Transverse colon (tissue), 4 donors: ENCODE measurements at regions not wholly inside any gene's neighbourhood (a gene's known extent, or its start where the extent isn't known, plus 50 kb on each side); places are given as distances from the start of the nearest gene placed in this dataset.

Source experiments
- DNase-seq: peaks from one replicate; pipeline ENCODE4 v3.0.0-alpha.2; 2019
- H3K27ac ChIP-seq, 4 donors: fragments of 200-600 bp; sonication (generic); 2 replicates each; pipeline ENCODE4 v1.5.1; 2016 to 2018; ENCODE audit warnings: inconsistent platforms in 4 of 4
- H3K27me3 ChIP-seq: fragments of 200-600 bp; sonication (generic); 2 replicates; pipeline ENCODE4 v1.5.1; 2017; ENCODE audit warnings: inconsistent platforms
- H3K36me3 ChIP-seq, 4 donors: fragments of 200-600 bp; sonication (generic); 2 replicates each; pipeline ENCODE4 v1.5.1; 2017 to 2019; ENCODE audit warnings: inconsistent platforms in 4 of 4
- H3K4me1 ChIP-seq, 4 donors: fragments of 200-600 bp; sonication (generic); 2 replicates each; pipeline ENCODE4 v1.5.1; 2017 to 2020; ENCODE audit warnings: inconsistent platforms in 4 of 4
- H3K4me3 ChIP-seq, 4 donors: fragments of 200-600 bp; sonication (generic); 1 replicate in 1 of 4; 2 replicates in 3 of 4; pipeline versions ENCODE4 v1.5.1 to v1.6.1; 2017 to 2019; ENCODE audit warnings: inconsistent platforms in 4 of 4
- H3K9me3 ChIP-seq, 2 donors: fragments of 200-600 bp; sonication (generic); 2 replicates each; pipeline ENCODE4 v1.5.1; 2017 to 2019; ENCODE audit warnings: inconsistent platforms in 2 of 2
- EP300 ChIP-seq: sonication (generic); formaldehyde crosslinking; IDR thresholded peaks from one replicate; pipeline ENCODE4 v1.6.1; 2017; ENCODE audit warnings: antibody characterized with exemption, low read depth
- POLR2A ChIP-seq: fragments of 450-650 bp; IDR thresholded peaks from one replicate; pipeline ENCODE4 v1.6.1; 2016; ENCODE audit warnings: antibody characterized with exemption, mild to moderate bottlenecking, moderate library complexity
- POLR2AphosphoS5 ChIP-seq, 3 donors: sonication (generic); formaldehyde crosslinking; IDR thresholded peaks; one replicate each; pipeline ENCODE4 v1.6.1; 2016; ENCODE audit warnings: antibody characterized with exemption in 3 of 3
- WGBS, 2 donors: methylation state at CpG; one replicate each; pipeline ENCODE4 v1.1.5; 2018; ENCODE audit warnings: low coverage in 1 of 2; 5-methylcytosine and 5-hydroxymethylcytosine counted together
- in situ Hi-C, 4 donors: fragments of 200-750 bp; cut with MboI; loops; one replicate each; pipeline versions ENCODE4 v1.15.0 to v1.15.1; 2017; ENCODE audit warnings: low sequenced_read_pairs in 3 of 4, low pct_ligation_motif_present in 1 of 4, low pct_unique_long_range_greater_than_20kb in 1 of 4
- intact Hi-C: fragments of 100-400 bp; cut with DNase I; formaldehyde crosslinking; loops from one replicate; pipeline ENCODE4 v1.15.1; 2023; ENCODE audit warnings: low total_unique reads
- TF ChIP-seq, protein P1 (sequence below), 5 experiments: fragments of 200-600 bp in 3 of 5; fragments of 450-650 bp in 2 of 5; sonication (generic) in 3 of 5; IDR thresholded peaks; 1 replicate in 2 of 5; 2 replicates in 3 of 5; pipeline ENCODE4 v1.5.1; 2016 to 2017; ENCODE audit warnings: antibody characterized with exemption in 5 of 5, inconsistent platforms in 3 of 5, mild to moderate bottlenecking in 2 of 5, moderate library complexity in 1 of 5

- Histone ChIP-seq H3K27ac (no peak overlapping the region), H3K4me1 (no peaks in the 10 kb centered on the region), H3K4me3 (no peak overlapping the region), H3K9me3 (no peaks in the 10 kb centered on the region), H3K36me3 (no peaks in the 10 kb centered on the region), H3K27me3 (no peaks in the 10 kb centered on the region)
- in situ Hi-C loops = no loop called here
- TF ChIP-seq POLR2A = no peak
- no peak for TF ChIP-seq EP300
- intact Hi-C loops = no loop called here
- 75 to 78% methylated on average over 1 of the region's 1 CpG for WGBS, 2 donors
- DNase-seq = no peak
Observed at GRCh38 chr5:103951776-103952175, 389.2 kb upstream of the NUDT12 start.

- no peak for DNase-seq
- Histone ChIP-seq H3K4me1 (no peaks in the 10 kb centered on the region), H3K9me3 (no peaks in the 10 kb centered on the region), H3K27ac (no peak overlapping the region), H3K27me3 (no peaks in the 10 kb centered on the region), H3K4me3 (no peak overlapping the region), H3K36me3 (no peaks in the 10 kb centered on the region)
- intact Hi-C loops = no loop called here
- in situ Hi-C loops = no loop called here
- TF ChIP-seq POLR2A = no peak
- no peak for TF ChIP-seq POLR2AphosphoS5 (IDR thresholded peaks at IDR 0.05)
- TF ChIP-seq EP300 = no peak
- TF ChIP-seq, protein P1, sequence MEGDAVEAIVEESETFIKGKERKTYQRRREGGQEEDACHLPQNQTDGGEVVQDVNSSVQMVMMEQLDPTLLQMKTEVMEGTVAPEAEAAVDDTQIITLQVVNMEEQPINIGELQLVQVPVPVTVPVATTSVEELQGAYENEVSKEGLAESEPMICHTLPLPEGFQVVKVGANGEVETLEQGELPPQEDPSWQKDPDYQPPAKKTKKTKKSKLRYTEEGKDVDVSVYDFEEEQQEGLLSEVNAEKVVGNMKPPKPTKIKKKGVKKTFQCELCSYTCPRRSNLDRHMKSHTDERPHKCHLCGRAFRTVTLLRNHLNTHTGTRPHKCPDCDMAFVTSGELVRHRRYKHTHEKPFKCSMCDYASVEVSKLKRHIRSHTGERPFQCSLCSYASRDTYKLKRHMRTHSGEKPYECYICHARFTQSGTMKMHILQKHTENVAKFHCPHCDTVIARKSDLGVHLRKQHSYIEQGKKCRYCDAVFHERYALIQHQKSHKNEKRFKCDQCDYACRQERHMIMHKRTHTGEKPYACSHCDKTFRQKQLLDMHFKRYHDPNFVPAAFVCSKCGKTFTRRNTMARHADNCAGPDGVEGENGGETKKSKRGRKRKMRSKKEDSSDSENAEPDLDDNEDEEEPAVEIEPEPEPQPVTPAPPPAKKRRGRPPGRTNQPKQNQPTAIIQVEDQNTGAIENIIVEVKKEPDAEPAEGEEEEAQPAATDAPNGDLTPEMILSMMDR (IDR thresholded peaks at IDR 0.05) = no peak
- 67 to 73% methylated on average over 7 of the region's 7 CpGs for WGBS, 2 donors
Observed at GRCh38 chr5:103943230-103943629, 380.6 kb upstream of the NUDT12 start.

- intact Hi-C loops (no loop called here), in situ Hi-C loops (no loop called here)
- Histone ChIP-seq H3K27ac (no peak overlapping the region), H3K4me1 (no peaks in the 10 kb centered on the region), H3K9me3 (no peaks in the 10 kb centered on the region), H3K4me3 (no peak overlapping the region), H3K36me3 (no peaks in the 10 kb centered on the region), H3K27me3 (no peaks in the 10 kb centered on the region)
- no peak for DNase-seq
- TF ChIP-seq POLR2A (no peak), EP300 (no peak), POLR2AphosphoS5 (IDR thresholded peaks at IDR 0.05) (no peak)
- TF ChIP-seq, protein P1 (IDR thresholded peaks at IDR 0.05) = no peak
- 62 to 66% methylated on average over 6 of the region's 6 CpGs for WGBS, 2 donors
Observed at GRCh38 chr5:103942587-103943186, 380.1 kb upstream of the NUDT12 start.

GRCh38 chr5:103941596-103941995 is 379.0 kb upstream of the NUDT12 start:
- intact Hi-C loops = no loop called here
- in situ Hi-C loops = no loop called here
- no peaks in the 10 kb centered on the region for H3K36me3 ChIP-seq
- TF ChIP-seq POLR2A (no peak), POLR2AphosphoS5 (IDR thresholded peaks at IDR 0.05) (no peak), EP300 (no peak)
- TF ChIP-seq, protein P1 (IDR thresholded peaks at IDR 0.05) = no peak
- H3K9me3 ChIP-seq = no peaks in the 10 kb centered on the region
- no peak for DNase-seq
- H3K27me3 ChIP-seq = no peaks in the 10 kb centered on the region
- no peak overlapping the region for H3K27ac ChIP-seq
- no peaks in the 10 kb centered on the region for H3K4me1 ChIP-seq
- no peak overlapping the region for H3K4me3 ChIP-seq
- 56 to 68% methylated on average over 4 of the region's 4 CpGs for WGBS, 2 donors

DNA sequence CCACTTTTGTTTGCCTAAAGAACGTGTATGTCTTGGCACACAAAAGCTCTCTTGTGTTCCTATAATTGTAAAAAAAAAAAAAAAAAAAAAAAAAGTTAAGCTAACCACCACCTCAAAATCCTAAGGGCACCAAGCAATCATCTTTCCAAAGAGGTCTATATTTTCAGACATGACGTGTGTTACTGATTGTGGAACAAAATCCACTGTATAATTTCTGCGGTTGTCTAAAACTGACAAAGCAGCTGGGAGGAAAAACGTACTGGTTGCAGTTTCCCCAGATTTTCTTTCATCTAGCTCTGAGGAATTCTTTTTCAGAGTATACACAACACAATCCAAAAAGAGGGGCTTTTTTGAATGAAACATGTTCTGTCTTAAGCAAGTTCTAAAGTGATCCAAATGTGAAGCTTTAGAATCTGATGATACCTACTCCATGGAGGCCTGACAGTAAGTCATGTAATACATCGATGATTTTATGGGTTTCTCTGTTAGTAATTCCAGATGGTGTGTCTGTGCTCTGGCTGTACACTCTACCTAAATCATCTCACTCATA is 375.6 kb upstream of the NUDT12 start:
- no peak for DNase-seq
- H3K4me3 ChIP-seq = no peak overlapping the region
- no peaks in the 10 kb centered on the region for H3K9me3 ChIP-seq
- TF ChIP-seq POLR2A (no peak), EP300 (no peak), POLR2AphosphoS5 (IDR thresholded peaks at IDR 0.05) (no peak)
- TF ChIP-seq, protein P1 (IDR thresholded peaks at IDR 0.05) = no peak
- no peak overlapping the region for H3K27ac ChIP-seq
- no peaks in the 10 kb centered on the region for H3K36me3 ChIP-seq
- no peaks in the 10 kb centered on the region for H3K27me3 ChIP-seq
- no peaks in the 10 kb centered on the region for H3K4me1 ChIP-seq
- 54 to 59% methylated on average over 5 of the region's 5 CpGs for WGBS, 2 donors
- in situ Hi-C loops = no loop called here
- intact Hi-C loops = no loop called here
